ENCODE measurements at regions not wholly inside any gene's neighbourhood (a gene's known extent, or its start where the extent isn't known, plus 50 kb on each side); places are given as distances from the start of the nearest gene placed in this dataset.
"Not testable (repeated sequence)": the region's sequence is repeated elsewhere in the genome, so short reads cannot be mapped to it uniquely, and the experiment has no call there.

GRCh38 chr6:168840932-168841331, 399.9 kb downstream of the SMOC2 start:
- not testable (repeated sequence) for TF ChIP-seq CTCF (conservative IDR thresholded peaks at IDR 0.05); EZH2 (IDR thresholded peaks at IDR 0.05; ENCODE audit: low read depth)
